ENCODE measurements at regions not wholly inside any gene's neighbourhood (a gene's known extent, or its start where the extent isn't known, plus 50 kb on each side); places are given as distances from the start of the nearest gene placed in this dataset.

DNA sequence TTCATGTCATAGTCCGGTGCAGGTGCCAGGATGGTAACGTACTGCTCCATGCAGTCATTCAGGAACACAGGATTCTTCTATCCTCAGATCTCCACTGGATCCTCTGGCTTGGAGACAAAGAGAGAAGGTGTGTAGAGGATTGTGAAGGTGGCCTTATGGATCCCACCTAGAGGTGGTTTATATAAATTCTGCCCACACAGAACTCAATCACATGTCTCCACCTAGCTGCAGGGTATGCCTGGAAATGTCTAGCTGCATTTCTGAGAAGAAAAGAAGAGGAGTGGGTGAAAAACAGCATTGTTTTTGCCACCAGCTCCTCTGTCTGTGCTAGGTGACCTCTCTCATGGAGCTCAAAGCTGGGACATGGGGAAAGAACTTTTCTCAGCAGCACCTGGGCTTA, 478.7 kb downstream of the PDCD6IP start:
- no peak for DNase-seq (ENCODE audit: extremely low spot score)
- POLR2A ChIA-PET: no interaction called here
- TF ChIP-seq, protein P1, sequence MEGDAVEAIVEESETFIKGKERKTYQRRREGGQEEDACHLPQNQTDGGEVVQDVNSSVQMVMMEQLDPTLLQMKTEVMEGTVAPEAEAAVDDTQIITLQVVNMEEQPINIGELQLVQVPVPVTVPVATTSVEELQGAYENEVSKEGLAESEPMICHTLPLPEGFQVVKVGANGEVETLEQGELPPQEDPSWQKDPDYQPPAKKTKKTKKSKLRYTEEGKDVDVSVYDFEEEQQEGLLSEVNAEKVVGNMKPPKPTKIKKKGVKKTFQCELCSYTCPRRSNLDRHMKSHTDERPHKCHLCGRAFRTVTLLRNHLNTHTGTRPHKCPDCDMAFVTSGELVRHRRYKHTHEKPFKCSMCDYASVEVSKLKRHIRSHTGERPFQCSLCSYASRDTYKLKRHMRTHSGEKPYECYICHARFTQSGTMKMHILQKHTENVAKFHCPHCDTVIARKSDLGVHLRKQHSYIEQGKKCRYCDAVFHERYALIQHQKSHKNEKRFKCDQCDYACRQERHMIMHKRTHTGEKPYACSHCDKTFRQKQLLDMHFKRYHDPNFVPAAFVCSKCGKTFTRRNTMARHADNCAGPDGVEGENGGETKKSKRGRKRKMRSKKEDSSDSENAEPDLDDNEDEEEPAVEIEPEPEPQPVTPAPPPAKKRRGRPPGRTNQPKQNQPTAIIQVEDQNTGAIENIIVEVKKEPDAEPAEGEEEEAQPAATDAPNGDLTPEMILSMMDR (IDR thresholded peaks at IDR 0.05; ENCODE audit: control extremely low read depth, extremely low read depth, low read depth, missing control alignments): peak; percentile 20
- CTCF ChIA-PET: interaction anchor here (0.9 to 2.9 kb wide), 3 partner anchors 9 to 18 kb away, joined by 3 to 15 read pairs (median 7); no protein-coding TSS in a partner anchor

DNA sequence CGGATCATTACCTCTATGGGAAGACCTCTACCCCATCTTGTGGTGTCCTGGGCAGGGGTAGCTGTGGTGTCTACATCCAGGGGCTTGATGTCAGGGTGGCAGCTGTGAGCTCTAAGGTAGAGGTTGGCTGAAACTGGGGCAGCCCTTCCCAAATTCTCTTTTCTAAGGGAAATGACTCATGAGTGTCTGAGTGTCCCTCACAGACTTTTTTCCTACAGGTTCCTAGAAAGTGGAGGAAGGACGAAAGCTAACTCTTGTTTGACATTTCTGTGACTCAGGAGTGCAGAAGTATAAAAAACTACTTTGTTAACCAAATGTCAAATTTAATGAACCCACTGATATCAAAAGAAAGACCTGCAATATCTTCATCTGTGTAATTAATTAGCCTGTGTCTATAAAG, 481.5 kb downstream of the PDCD6IP start:
- DNase-seq (ENCODE audit: extremely low spot score): no peak
- ChIA-PET CTCF (interaction anchor here (1.4 to 4.7 kb wide), 2 partner anchors 14 to 19 kb away, joined by 3 to 22 read pairs; no protein-coding TSS in a partner anchor), POLR2A (no interaction called here)
- TF ChIP-seq, protein P1 (IDR thresholded peaks at IDR 0.05; ENCODE audit: control extremely low read depth, extremely low read depth, low read depth, missing control alignments): no peak

DNA sequence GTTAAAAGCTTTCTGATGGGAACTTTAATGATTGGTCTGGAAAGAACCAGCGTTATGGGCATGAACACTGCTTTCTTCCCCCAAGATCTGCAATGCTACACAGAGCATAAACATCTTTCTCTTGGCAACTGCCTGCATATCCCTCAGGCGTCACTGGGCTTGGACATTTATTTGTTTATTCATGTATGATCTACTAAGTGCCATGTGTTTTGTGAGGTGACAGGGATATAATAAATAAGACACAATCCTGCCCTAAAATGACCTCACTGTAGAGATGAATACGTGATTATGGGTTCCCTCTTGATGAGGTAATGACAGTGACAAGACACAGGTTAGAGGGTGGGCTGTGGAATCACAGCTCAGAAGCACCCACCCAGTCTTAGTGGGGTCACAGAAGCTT, 485.3 kb downstream of the PDCD6IP start:
- no peak for DNase-seq (ENCODE audit: extremely low spot score)
- POLR2A ChIA-PET: no interaction called here
- CTCF ChIA-PET: interaction anchor here (0.9 to 4.7 kb wide), 6 partner anchors 9 to 401 kb away, joined by 3 to 22 read pairs (median 4); no protein-coding TSS in a partner anchor
- TF ChIP-seq, protein P1 (IDR thresholded peaks at IDR 0.05; ENCODE audit: control extremely low read depth, extremely low read depth, low read depth, missing control alignments): no peak

DNA sequence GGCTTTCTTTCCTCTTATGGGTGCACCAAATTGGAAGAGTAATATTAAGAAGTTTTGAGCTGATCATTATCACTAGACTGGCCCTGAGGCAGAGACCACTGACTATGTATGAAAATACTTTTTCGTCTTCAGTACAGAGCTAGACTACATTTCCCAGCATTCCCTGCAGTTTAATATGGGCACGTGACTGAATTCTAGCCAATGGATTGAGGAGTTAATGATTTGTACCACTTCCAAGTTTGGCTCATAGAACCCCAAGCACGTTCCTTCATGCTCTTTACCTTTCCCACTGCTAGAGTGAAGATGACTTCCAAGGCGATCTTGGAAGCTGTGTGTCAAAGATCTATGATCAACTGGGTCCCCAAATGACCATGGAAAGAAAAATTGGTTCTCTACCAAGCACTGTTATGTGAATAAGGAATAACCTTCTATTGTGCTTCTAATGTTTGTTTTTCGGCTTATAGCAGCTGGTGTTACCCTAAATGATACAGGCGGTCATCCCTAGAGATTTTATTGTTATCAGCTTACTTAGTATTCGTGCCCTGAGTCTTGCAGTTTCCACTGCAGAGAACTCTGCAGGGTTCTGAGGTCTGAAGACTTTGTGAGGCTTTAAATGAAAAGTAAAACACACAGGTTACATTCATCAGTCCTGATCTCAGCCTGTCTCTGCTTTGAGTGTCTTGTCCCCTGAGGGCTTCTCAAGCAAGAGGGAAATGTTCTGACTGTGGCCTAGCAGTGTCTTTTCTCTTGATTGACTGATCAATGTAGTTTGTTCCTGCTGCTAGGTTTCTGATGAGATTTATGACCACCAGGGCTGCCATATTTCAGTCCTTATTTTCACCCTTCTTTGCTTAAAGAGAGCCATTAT, 486.8 kb downstream of the PDCD6IP start:
- TF ChIP-seq, protein P1 (IDR thresholded peaks at IDR 0.05; ENCODE audit: control extremely low read depth, extremely low read depth, low read depth, missing control alignments): no peak
- no peak for DNase-seq (ENCODE audit: extremely low spot score)
- POLR2A ChIA-PET: no interaction called here
- CTCF ChIA-PET: no interaction called here

DNA sequence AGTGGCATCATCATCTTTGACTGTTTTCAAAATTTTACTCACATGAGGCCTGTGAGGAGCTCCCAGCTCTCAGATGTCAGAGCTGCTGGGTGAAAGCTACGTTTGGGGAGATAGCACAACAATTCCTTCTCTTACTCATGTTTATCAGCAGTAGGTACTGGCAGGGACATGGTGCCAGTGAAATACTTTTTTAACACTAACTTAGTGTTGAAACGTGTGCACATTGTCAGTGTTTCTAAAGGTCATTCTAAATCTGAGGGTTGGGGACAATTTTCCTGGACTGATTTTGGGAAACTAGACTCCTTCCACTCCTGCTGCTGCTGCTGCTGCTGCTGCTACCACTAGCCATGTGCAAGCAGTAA, 487.4 kb downstream of the PDCD6IP start:
- CTCF ChIA-PET: no interaction called here
- no peak for DNase-seq (ENCODE audit: extremely low spot score)
- POLR2A ChIA-PET: no interaction called here
- TF ChIP-seq, protein P1 (IDR thresholded peaks at IDR 0.05; ENCODE audit: control extremely low read depth, extremely low read depth, low read depth, missing control alignments): no peak

DNA sequence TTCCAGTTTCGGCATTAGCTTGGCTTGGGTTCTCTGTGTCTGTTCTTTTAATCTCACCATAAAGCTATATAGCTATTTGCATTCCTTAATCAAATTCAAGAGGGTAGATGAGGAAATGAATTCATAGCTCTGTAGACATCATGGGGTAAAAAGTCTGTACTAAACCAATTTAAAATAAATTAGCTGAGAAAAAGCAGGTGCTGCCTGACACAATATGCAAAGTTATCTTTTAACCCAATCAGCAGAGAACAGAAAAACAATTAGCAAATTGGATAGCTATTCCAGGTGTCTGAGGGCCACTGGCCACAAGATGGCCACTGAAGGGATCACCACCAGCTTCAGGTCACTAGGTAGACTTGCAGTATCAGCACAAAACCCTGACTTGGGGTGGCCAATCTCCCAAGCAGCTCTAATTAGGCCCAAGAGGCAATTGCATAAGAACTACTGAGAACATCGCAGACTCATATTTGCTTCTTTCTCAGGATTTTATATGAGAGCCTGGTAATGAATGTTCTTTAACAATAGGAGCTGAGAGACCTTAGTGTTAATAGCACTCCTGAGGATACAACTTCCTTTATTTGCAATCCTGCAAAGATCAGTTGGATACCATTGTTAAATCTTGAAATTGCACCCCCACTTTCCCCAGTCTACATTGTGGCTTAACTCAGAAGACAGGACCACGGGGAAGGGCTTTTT, 494.3 kb downstream of the PDCD6IP start:
- CTCF ChIA-PET: interaction anchor here (0.8 to 1.6 kb wide), 4 partner anchors 10 to 185 kb away, joined by 3 to 4 read pairs (median 4); no protein-coding TSS in a partner anchor

More for the DNA sequence above, 494.3 kb downstream of the PDCD6IP start:
- DNase-seq (ENCODE audit: extremely low spot score): no peak
- POLR2A ChIA-PET: no interaction called here
- TF ChIP-seq, protein P1 (IDR thresholded peaks at IDR 0.05; ENCODE audit: control extremely low read depth, extremely low read depth, low read depth, missing control alignments): no peak
